ENCODE measurements at regions not wholly inside any gene's neighbourhood (a gene's known extent, or its start where the extent isn't known, plus 50 kb on each side); places are given as distances from the start of the nearest gene placed in this dataset.

- no peak for TF ChIP-seq TP53 (CRISPR knock-in tag; IDR thresholded peaks at IDR 0.05)
Measured at GRCh38 chr5:175115831-175116230, 328.2 kb downstream of the DRD1 start (continued).

DNA sequence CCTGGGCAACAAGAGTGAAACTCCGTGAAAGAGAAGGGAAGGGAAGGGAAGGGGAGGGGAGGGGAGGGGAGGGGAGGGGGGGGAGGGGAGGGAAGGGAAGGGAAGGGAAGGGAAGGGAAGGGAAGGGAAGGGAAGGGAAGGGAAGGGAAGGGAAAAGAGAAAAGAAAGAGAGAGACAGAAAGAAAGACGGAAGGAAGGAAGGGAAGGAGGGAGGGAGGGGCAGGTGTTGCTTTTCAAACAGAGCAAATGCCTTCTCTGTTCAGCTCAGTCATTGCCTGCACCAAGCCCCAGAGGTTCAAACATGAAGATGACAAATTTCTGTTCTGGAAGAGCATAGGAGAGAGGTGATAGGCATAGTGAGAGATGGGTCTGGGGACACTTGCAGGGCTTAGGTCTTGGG is 330.0 kb downstream of the DRD1 start:
- POLR2A ChIA-PET = no interaction called here
- Histone ChIP-seq H3K4me1 (no peaks in the 10 kb centered on the region), H3K4me2 (no peak overlapping the region), H3K27ac (no peak overlapping the region), H3K9me3 (peaks cover 14% of the 10 kb centered on the region; the same call in 2 of the 3 replicates), H3K4me3 (no peak overlapping the region)
- DNase-seq (ENCODE audit: low read depth in 1 of 2, low spot score in 1 of 2) (no peak), FAIRE-seq (no peak), ATAC-seq (no peak)
- WGBS (ENCODE audit: missing lambda C conversion rate) = 30% methylated on average over 2 of the region's 2 CpGs
- no peak for TF ChIP-seq KDM1A (IDR thresholded peaks at IDR 0.05; ENCODE audit: low read depth)
- no peak for TF ChIP-seq RNF2 (IDR thresholded peaks at IDR 0.05; ENCODE audit: borderline replicate concordance, low read depth)
- no peak for TF ChIP-seq POLR2AphosphoS2 (conservative IDR thresholded peaks at IDR 0.05; ENCODE audit: low read length)
- no peak for TF ChIP-seq ZFP36 (IDR thresholded peaks at IDR 0.05; ENCODE audit: borderline replicate concordance, partially characterized antibody)
- TF ChIP-seq, protein P1, sequence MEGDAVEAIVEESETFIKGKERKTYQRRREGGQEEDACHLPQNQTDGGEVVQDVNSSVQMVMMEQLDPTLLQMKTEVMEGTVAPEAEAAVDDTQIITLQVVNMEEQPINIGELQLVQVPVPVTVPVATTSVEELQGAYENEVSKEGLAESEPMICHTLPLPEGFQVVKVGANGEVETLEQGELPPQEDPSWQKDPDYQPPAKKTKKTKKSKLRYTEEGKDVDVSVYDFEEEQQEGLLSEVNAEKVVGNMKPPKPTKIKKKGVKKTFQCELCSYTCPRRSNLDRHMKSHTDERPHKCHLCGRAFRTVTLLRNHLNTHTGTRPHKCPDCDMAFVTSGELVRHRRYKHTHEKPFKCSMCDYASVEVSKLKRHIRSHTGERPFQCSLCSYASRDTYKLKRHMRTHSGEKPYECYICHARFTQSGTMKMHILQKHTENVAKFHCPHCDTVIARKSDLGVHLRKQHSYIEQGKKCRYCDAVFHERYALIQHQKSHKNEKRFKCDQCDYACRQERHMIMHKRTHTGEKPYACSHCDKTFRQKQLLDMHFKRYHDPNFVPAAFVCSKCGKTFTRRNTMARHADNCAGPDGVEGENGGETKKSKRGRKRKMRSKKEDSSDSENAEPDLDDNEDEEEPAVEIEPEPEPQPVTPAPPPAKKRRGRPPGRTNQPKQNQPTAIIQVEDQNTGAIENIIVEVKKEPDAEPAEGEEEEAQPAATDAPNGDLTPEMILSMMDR (IDR thresholded peaks at IDR 0.05) = no peak
- TF ChIP-seq RARB (CRISPR knock-in tag; IDR thresholded peaks at IDR 0.05) = no peak
- TF ChIP-seq HEYL (CRISPR knock-in tag; IDR thresholded peaks at IDR 0.05) = no peak
- no peak for TF ChIP-seq CHD2 (IDR thresholded peaks at IDR 0.05; ENCODE audit: low read length, partially characterized antibody)
- no peak for TF ChIP-seq ESRRA (IDR thresholded peaks at IDR 0.05; ENCODE audit: borderline replicate concordance, low read length)
- no peak for TF ChIP-seq PBX3 (IDR thresholded peaks at IDR 0.05)
- no peak for TF ChIP-seq NPAS2 (CRISPR knock-in tag; IDR thresholded peaks at IDR 0.05; ENCODE audit: borderline replicate concordance)
- no peak for TF ChIP-seq SMC3 (IDR thresholded peaks at IDR 0.05)
- TF ChIP-seq EHMT2 (IDR thresholded peaks at IDR 0.05; ENCODE audit: low read depth) = no peak
- no peak for TF ChIP-seq JUNB (IDR thresholded peaks at IDR 0.05)
- TF ChIP-seq CHD4 (IDR thresholded peaks at IDR 0.05; ENCODE audit: borderline replicate concordance) = no peak
- no peak for TF ChIP-seq SREBF2 (IDR thresholded peaks at IDR 0.05)
- TF ChIP-seq, protein P2, sequence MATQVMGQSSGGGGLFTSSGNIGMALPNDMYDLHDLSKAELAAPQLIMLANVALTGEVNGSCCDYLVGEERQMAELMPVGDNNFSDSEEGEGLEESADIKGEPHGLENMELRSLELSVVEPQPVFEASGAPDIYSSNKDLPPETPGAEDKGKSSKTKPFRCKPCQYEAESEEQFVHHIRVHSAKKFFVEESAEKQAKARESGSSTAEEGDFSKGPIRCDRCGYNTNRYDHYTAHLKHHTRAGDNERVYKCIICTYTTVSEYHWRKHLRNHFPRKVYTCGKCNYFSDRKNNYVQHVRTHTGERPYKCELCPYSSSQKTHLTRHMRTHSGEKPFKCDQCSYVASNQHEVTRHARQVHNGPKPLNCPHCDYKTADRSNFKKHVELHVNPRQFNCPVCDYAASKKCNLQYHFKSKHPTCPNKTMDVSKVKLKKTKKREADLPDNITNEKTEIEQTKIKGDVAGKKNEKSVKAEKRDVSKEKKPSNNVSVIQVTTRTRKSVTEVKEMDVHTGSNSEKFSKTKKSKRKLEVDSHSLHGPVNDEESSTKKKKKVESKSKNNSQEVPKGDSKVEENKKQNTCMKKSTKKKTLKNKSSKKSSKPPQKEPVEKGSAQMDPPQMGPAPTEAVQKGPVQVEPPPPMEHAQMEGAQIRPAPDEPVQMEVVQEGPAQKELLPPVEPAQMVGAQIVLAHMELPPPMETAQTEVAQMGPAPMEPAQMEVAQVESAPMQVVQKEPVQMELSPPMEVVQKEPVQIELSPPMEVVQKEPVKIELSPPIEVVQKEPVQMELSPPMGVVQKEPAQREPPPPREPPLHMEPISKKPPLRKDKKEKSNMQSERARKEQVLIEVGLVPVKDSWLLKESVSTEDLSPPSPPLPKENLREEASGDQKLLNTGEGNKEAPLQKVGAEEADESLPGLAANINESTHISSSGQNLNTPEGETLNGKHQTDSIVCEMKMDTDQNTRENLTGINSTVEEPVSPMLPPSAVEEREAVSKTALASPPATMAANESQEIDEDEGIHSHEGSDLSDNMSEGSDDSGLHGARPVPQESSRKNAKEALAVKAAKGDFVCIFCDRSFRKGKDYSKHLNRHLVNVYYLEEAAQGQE (IDR thresholded peaks at IDR 0.05) = no peak
- TF ChIP-seq HOXB5 (CRISPR knock-in tag; IDR thresholded peaks at IDR 0.05) = no peak
- TF ChIP-seq, protein P3, sequence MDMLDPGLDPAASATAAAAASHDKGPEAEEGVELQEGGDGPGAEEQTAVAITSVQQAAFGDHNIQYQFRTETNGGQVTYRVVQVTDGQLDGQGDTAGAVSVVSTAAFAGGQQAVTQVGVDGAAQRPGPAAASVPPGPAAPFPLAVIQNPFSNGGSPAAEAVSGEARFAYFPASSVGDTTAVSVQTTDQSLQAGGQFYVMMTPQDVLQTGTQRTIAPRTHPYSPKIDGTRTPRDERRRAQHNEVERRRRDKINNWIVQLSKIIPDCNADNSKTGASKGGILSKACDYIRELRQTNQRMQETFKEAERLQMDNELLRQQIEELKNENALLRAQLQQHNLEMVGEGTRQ (IDR thresholded peaks at IDR 0.05) = no peak
- no peak for TF ChIP-seq POLR2A (IDR thresholded peaks at IDR 0.05; ENCODE audit: low read length)
- CTCF ChIA-PET = no interaction called here

Measured in A549 (cell line).